ENCODE measurements at regions not wholly inside any gene's neighbourhood (a gene's known extent, or its start where the extent isn't known, plus 50 kb on each side); places are given as distances from the start of the nearest gene placed in this dataset.

GRCh38 chr7:96928965-96929364 is 76.4 kb upstream of the DLX6 start:
- TF ChIP-seq, protein P1, sequence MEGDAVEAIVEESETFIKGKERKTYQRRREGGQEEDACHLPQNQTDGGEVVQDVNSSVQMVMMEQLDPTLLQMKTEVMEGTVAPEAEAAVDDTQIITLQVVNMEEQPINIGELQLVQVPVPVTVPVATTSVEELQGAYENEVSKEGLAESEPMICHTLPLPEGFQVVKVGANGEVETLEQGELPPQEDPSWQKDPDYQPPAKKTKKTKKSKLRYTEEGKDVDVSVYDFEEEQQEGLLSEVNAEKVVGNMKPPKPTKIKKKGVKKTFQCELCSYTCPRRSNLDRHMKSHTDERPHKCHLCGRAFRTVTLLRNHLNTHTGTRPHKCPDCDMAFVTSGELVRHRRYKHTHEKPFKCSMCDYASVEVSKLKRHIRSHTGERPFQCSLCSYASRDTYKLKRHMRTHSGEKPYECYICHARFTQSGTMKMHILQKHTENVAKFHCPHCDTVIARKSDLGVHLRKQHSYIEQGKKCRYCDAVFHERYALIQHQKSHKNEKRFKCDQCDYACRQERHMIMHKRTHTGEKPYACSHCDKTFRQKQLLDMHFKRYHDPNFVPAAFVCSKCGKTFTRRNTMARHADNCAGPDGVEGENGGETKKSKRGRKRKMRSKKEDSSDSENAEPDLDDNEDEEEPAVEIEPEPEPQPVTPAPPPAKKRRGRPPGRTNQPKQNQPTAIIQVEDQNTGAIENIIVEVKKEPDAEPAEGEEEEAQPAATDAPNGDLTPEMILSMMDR (IDR thresholded peaks at IDR 0.05): no peak
- TF ChIP-seq POLR2A (IDR thresholded peaks at IDR 0.05): no peak
